Skeletal muscle satellite cell (primary cell): ENCODE measurements at regions not wholly inside any gene's neighbourhood (a gene's known extent, or its start where the extent isn't known, plus 50 kb on each side); places are given as distances from the start of the nearest gene placed in this dataset.

Experiments used
- H3K27me3 ChIP-seq: 2 replicates; pipeline ENCODE4 v1.7.0; 2013; ENCODE audit warnings: low read length; ENCODE audit not compliant: control insufficient read depth, insufficient read depth
- H3K36me3 ChIP-seq: 2 replicates; pipeline ENCODE4 v1.7.0; 2013; ENCODE audit warnings: mild to moderate bottlenecking, control low read depth, low read length; ENCODE audit not compliant: insufficient read depth
- H3K4me1 ChIP-seq: 2 replicates; pipeline ENCODE4 v1.7.0; 2013; ENCODE audit warnings: low read length; ENCODE audit not compliant: control insufficient read depth, insufficient read depth
- H3K4me2 ChIP-seq: 2 replicates; pipeline ENCODE4 v1.7.0; 2013; ENCODE audit warnings: mild to moderate bottlenecking, low read length
- H3K4me3 ChIP-seq: 2 replicates; pipeline ENCODE4 v1.7.0; 2013; ENCODE audit warnings: low read length
- H3K9ac ChIP-seq: 2 replicates; pipeline ENCODE4 v1.7.0; 2013; ENCODE audit warnings: mild to moderate bottlenecking, low read depth, low read length, moderate library complexity
- H3K9me3 ChIP-seq: replicated peaks from 2 replicates; pipeline ENCODE4 v1.7.0; 2013; ENCODE audit warnings: mild to moderate bottlenecking, control low read depth, low read length

GRCh38 chr16:79439901-79440300 lies 160.6 kb downstream of the MAF start:
- Histone ChIP-seq H3K4me3 (no peak overlapping the region), H3K4me1 (no peaks in the 10 kb centered on the region), H3K9me3 (peaks cover 2% of the 10 kb centered on the region), H3K9ac (no peak overlapping the region), H3K27me3 (no peaks in the 10 kb centered on the region), H3K4me2 (no peak overlapping the region), H3K36me3 (no peaks in the 10 kb centered on the region)

GRCh38 chr16:79437764-79438751 lies 162.5 kb downstream of the MAF start:
- no peaks in the 10 kb centered on the region for H3K36me3 ChIP-seq
- H3K4me1 ChIP-seq = no peaks in the 10 kb centered on the region
- H3K27me3 ChIP-seq = no peaks in the 10 kb centered on the region
- peaks cover 2% of the 10 kb centered on the region for H3K9me3 ChIP-seq
- no peak overlapping the region for H3K9ac ChIP-seq
- H3K4me3 ChIP-seq = peak overlapping the region; percentile 11
- H3K4me2 ChIP-seq = peak overlapping the region; percentile 31

- no peak overlapping the region for H3K4me2 ChIP-seq
- H3K4me1 ChIP-seq = no peaks in the 10 kb centered on the region
- no peaks in the 10 kb centered on the region for H3K27me3 ChIP-seq
- peaks cover 2% of the 10 kb centered on the region for H3K9me3 ChIP-seq
- H3K36me3 ChIP-seq = no peaks in the 10 kb centered on the region
- H3K4me3 ChIP-seq = no peak overlapping the region
- H3K9ac ChIP-seq = no peak overlapping the region
Observed at GRCh38 chr16:79436885-79437284, 163.7 kb downstream of the MAF start.

- Histone ChIP-seq H3K4me1 (no peaks in the 10 kb centered on the region), H3K27me3 (no peaks in the 10 kb centered on the region), H3K9me3 (no peaks in the 10 kb centered on the region), H3K4me2 (no peak overlapping the region), H3K4me3 (no peak overlapping the region), H3K9ac (no peak overlapping the region), H3K36me3 (no peaks in the 10 kb centered on the region)
Observed at GRCh38 chr16:79434771-79435170, 165.8 kb downstream of the MAF start.

GRCh38 chr16:79434092-79434491 lies 166.4 kb downstream of the MAF start:
- no peak overlapping the region for H3K9ac ChIP-seq
- H3K4me1 ChIP-seq = no peaks in the 10 kb centered on the region
- no peak overlapping the region for H3K4me2 ChIP-seq
- no peaks in the 10 kb centered on the region for H3K9me3 ChIP-seq
- H3K27me3 ChIP-seq = no peaks in the 10 kb centered on the region
- H3K4me3 ChIP-seq = no peak overlapping the region
- no peaks in the 10 kb centered on the region for H3K36me3 ChIP-seq

GRCh38 chr16:79431923-79432322 lies 168.6 kb downstream of the MAF start:
- Histone ChIP-seq H3K4me2 (no peak overlapping the region), H3K9me3 (no peaks in the 10 kb centered on the region), H3K4me3 (no peak overlapping the region)

GRCh38 chr16:79430191-79430678 lies 170.3 kb downstream of the MAF start:
- no peaks in the 10 kb centered on the region for H3K36me3 ChIP-seq
- no peak overlapping the region for H3K4me2 ChIP-seq
- H3K27me3 ChIP-seq = no peaks in the 10 kb centered on the region
- no peaks in the 10 kb centered on the region for H3K9me3 ChIP-seq
- H3K4me3 ChIP-seq = no peak overlapping the region
- H3K9ac ChIP-seq = no peak overlapping the region
- no peaks in the 10 kb centered on the region for H3K4me1 ChIP-seq

More at GRCh38 chr16:79431923-79432322, 168.6 kb downstream of the MAF start:
- Histone ChIP-seq H3K27me3 (no peaks in the 10 kb centered on the region), H3K9ac (no peak overlapping the region), H3K4me1 (no peaks in the 10 kb centered on the region), H3K36me3 (no peaks in the 10 kb centered on the region)

- Histone ChIP-seq H3K9ac (no peak overlapping the region), H3K27me3 (no peaks in the 10 kb centered on the region), H3K4me3 (no peak overlapping the region), H3K36me3 (no peaks in the 10 kb centered on the region), H3K4me2 (no peak overlapping the region), H3K4me1 (no peaks in the 10 kb centered on the region), H3K9me3 (no peaks in the 10 kb centered on the region)
Observed at GRCh38 chr16:79429381-79430190, 171.0 kb downstream of the MAF start.

- Histone ChIP-seq H3K4me2 (no peak overlapping the region), H3K9me3 (no peaks in the 10 kb centered on the region), H3K27me3 (no peaks in the 10 kb centered on the region), H3K4me3 (no peak overlapping the region), H3K4me1 (no peaks in the 10 kb centered on the region), H3K36me3 (no peaks in the 10 kb centered on the region), H3K9ac (no peak overlapping the region)
Observed at GRCh38 chr16:79426663-79427062, 173.9 kb downstream of the MAF start.

- Histone ChIP-seq H3K27me3 (no peaks in the 10 kb centered on the region), H3K4me3 (no peak overlapping the region), H3K36me3 (no peaks in the 10 kb centered on the region), H3K9me3 (no peaks in the 10 kb centered on the region), H3K4me2 (no peak overlapping the region), H3K9ac (no peak overlapping the region), H3K4me1 (no peaks in the 10 kb centered on the region)
Observed at GRCh38 chr16:79422064-79422463, 178.5 kb downstream of the MAF start.

GRCh38 chr16:79421126-79421525 lies 179.4 kb downstream of the MAF start:
- no peak overlapping the region for H3K4me3 ChIP-seq
- no peak overlapping the region for H3K9ac ChIP-seq
- no peaks in the 10 kb centered on the region for H3K36me3 ChIP-seq
- H3K27me3 ChIP-seq = no peaks in the 10 kb centered on the region
- no peaks in the 10 kb centered on the region for H3K9me3 ChIP-seq
- H3K4me2 ChIP-seq = no peak overlapping the region
- H3K4me1 ChIP-seq = no peaks in the 10 kb centered on the region
